ENCODE measurements at regions not wholly inside any gene's neighbourhood (a gene's known extent, or its start where the extent isn't known, plus 50 kb on each side); places are given as distances from the start of the nearest gene placed in this dataset.
A peak's percentile ranks its signal among the peaks of the same experiment; 100 is the strongest.
"Not testable (repeated sequence)": the region's sequence is repeated elsewhere in the genome, so short reads cannot be mapped to it uniquely, and the experiment has no call there.

DNA sequence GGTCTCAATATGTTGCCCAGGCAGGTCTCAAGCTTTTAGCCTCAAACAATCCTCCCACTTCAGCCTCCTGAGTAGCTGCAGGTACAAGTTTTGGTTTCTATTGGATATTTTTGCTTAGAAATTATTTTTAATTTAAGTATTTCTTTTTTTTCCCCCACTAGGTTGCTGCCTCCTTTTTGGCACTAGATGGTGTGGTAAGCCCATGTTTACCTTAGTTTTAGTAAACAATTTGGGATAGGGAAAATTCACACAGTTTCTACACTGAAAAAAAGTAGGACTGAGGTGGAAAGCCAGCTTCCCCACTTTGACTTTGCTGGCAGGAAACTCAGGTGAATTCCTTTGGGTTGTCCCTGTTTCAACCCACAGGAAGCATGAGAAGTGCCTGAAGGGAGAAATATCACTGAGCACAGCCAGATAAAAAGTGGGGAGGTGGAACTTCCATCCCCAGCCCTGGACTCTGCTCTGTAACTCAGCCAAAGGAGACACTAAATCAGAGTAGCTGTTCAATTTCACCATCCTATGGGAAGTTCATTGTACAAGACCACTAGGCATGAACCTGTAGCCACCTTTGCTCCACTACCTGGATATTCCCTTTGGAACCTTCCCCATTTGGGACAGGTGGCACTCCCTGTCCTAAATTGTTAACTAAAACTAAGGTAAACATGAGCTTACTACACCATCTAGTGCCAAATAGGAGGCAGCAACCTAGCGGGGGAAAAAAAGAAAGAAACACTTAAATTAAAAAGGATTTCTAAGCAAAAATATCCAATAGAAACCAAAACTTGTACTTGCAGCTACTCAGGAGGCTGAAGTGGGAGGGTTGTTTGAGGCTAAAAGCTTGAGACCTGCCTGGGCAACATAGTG, 154.4 kb upstream of the FAT3 start:
- Histone ChIP-seq H3K27me3 (ENCODE audit: control insufficient read depth, insufficient read depth, low read length) (no peaks in the 10 kb centered on the region), H3K4me1 (ENCODE audit: control insufficient read depth, insufficient read depth, low read length) (no peaks in the 10 kb centered on the region), H3K36me3 (ENCODE audit: control insufficient read depth, insufficient read depth, low read length) (no peaks in the 10 kb centered on the region), H3K4me3 (ENCODE audit: low read depth, low read length) (no peak overlapping the region), H3K9me3 (ENCODE audit: control insufficient read depth, insufficient read depth, low read length) (peaks cover 3% of the 10 kb centered on the region), H3K9ac (ENCODE audit: low read depth, low read length) (no peak overlapping the region)

DNA sequence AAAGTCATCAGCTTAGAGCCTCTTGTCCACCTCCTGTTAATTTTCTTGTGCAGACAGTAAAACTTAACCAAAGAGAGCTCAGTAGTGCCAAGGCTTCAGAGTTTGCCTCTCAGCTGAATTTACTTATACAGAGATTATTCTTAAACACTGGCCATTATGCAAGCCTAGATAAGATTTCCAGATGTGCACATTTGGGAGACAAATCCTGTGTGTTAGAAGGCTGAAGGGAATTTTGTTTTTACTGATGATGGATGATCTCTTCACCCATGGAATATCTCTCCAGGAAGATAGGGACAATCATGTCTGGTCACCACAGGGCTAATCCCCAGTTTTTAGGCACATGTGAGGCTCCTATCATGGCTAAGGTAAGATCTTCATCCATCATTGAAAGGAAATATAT, 157.6 kb upstream of the FAT3 start:
- H3K36me3 ChIP-seq (ENCODE audit: control insufficient read depth, insufficient read depth, low read length), result no peaks in the 10 kb centered on the region
- H3K4me3 ChIP-seq (ENCODE audit: low read depth, low read length), result no peak overlapping the region
- H3K27me3 ChIP-seq (ENCODE audit: control insufficient read depth, insufficient read depth, low read length), result no peaks in the 10 kb centered on the region
- H3K9ac ChIP-seq (ENCODE audit: low read depth, low read length), result no peak overlapping the region
- no peaks in the 10 kb centered on the region for H3K4me1 ChIP-seq (ENCODE audit: control insufficient read depth, insufficient read depth, low read length)
- peaks cover 3% of the 10 kb centered on the region for H3K9me3 ChIP-seq (ENCODE audit: control insufficient read depth, insufficient read depth, low read length)

DNA sequence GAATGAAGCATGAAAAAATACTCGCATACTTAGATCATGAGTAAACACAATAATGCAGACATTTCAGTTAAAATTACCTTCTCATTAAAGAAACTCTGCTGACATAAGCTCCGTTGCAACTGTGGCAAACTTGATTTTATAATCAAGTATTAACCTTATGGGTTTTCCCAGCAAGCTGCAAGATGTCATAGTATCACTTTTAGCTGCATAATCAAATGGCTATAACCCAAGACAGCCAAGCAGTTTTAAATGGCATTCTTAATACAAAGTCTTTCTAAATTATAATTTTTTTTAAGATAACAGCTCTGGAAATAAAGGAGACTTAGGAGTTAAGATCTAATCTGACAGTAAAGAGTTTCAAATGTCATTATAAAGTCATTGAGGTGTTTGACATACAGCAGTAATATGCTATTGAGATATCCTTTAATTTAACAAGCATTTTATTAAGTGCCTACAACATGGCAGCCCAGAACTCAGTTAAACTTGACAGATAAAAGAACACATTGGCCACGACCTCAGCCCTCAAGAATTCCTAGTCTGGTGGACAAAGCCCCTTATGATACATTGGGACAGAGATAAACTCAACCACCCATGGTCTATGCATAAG, 163.1 kb upstream of the FAT3 start:
- Histone ChIP-seq H3K4me3 (ENCODE audit: low read depth, low read length) (no peak overlapping the region), H3K9ac (ENCODE audit: low read depth, low read length) (no peak overlapping the region), H3K4me1 (ENCODE audit: control insufficient read depth, insufficient read depth, low read length) (no peaks in the 10 kb centered on the region), H3K9me3 (ENCODE audit: control insufficient read depth, insufficient read depth, low read length) (no peaks in the 10 kb centered on the region), H3K36me3 (ENCODE audit: control insufficient read depth, insufficient read depth, low read length) (no peaks in the 10 kb centered on the region), H3K27me3 (ENCODE audit: control insufficient read depth, insufficient read depth, low read length) (no peaks in the 10 kb centered on the region)

DNA sequence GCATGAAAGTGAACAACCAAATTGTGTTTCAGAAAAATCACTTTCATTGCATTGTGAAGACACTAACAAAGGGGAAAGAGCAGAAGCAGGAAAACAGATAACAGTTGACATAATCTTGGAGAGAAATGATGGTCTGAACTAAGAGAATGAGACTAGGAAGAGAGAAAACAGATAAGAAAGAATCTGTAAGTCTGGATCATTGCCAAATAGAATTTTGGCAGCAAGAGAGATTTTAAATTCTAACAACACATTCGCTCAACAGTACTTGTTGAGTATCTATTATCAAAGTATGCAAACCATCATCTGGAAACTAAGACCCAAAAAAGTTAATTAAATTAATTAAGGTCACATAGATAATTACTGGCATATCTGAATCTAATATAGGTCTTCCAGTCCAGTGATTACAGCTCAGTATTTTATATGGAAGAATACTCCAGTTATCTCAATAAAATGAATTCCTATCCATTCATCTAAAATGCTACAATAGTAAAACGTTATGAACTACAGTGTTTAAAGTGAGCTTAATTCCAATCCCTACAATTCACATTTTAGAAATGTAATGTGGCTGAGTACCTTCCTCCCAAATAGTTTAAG, 166.7 kb upstream of the FAT3 start:
- Histone ChIP-seq H3K9ac (ENCODE audit: low read depth, low read length) (no peak overlapping the region), H3K4me1 (ENCODE audit: control insufficient read depth, insufficient read depth, low read length) (no peaks in the 10 kb centered on the region), H3K27me3 (ENCODE audit: control insufficient read depth, insufficient read depth, low read length) (no peaks in the 10 kb centered on the region), H3K9me3 (ENCODE audit: control insufficient read depth, insufficient read depth, low read length) (no peaks in the 10 kb centered on the region), H3K4me3 (ENCODE audit: low read depth, low read length) (no peak overlapping the region), H3K36me3 (ENCODE audit: control insufficient read depth, insufficient read depth, low read length) (no peaks in the 10 kb centered on the region)

DNA sequence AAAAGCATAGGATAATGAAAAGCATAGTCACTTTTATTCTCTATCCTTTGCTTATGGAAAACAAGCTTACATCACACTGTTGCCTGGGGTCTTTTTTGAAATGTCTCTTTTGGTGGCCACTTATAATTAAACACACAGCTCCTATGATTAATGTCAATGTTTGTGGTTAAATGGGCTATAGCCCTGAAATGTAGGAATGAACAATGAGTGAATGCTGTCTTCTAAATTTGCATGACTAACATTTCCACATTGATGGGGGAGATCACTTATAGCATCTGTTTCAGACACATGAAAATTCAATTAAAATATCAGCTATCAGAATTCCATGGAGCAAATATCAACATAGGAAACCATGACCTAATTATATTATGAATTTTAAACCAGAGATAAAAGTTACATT, 171.4 kb upstream of the FAT3 start:
- no peaks in the 10 kb centered on the region for H3K27me3 ChIP-seq (ENCODE audit: control insufficient read depth, insufficient read depth, low read length)
- H3K36me3 ChIP-seq (ENCODE audit: control insufficient read depth, insufficient read depth, low read length), result no peaks in the 10 kb centered on the region
- H3K9ac ChIP-seq (ENCODE audit: low read depth, low read length), result no peak overlapping the region
- H3K4me1 ChIP-seq (ENCODE audit: control insufficient read depth, insufficient read depth, low read length), result no peaks in the 10 kb centered on the region
- H3K9me3 ChIP-seq (ENCODE audit: control insufficient read depth, insufficient read depth, low read length), result no peaks in the 10 kb centered on the region
- no peak overlapping the region for H3K4me3 ChIP-seq (ENCODE audit: low read depth, low read length)

DNA sequence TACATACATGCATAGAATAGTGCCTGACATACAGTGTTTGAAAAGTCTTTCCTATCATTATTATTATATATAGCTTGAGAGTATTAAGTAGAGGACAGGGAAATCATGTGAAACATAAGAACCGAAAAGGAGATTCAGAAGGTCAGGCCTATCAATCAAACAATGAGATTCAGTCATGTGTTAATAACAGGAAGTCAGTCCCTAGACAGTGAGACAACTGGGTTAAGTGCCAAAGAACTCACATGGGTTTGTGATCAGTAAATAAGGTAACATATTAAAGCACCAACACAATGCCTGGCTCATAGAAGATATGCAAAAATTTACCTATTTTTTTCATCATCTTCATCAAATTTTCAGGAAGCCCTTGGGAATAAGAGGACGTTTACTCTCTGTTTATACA, 174.3 kb upstream of the FAT3 start:
- H3K36me3 ChIP-seq (ENCODE audit: control insufficient read depth, insufficient read depth, low read length), result no peaks in the 10 kb centered on the region
- H3K9ac ChIP-seq (ENCODE audit: low read depth, low read length), result no peak overlapping the region
- H3K4me3 ChIP-seq (ENCODE audit: low read depth, low read length), result no peak overlapping the region
- no peaks in the 10 kb centered on the region for H3K27me3 ChIP-seq (ENCODE audit: control insufficient read depth, insufficient read depth, low read length)
- H3K9me3 ChIP-seq (ENCODE audit: control insufficient read depth, insufficient read depth, low read length), result no peaks in the 10 kb centered on the region
- H3K4me1 ChIP-seq (ENCODE audit: control insufficient read depth, insufficient read depth, low read length), result no peaks in the 10 kb centered on the region

DNA sequence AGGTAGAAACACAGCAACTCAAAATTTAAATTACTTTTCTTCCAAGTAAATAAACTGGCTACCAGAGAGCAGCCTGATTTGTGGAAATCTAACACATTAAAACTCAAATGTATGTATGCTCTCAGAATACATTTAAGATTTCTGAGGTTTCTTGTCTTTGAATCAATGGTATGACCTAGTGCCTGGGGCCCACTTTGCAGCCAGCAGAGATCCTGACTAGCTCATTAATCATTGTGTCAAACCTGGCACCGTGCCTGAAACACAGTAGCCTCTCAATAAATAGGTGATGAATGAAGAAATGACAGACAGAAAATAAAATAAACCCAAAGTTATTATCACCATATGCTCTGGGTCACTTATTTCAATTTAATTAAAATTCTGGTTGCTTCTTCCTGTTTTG, 176.2 kb upstream of the FAT3 start:
- H3K4me1 ChIP-seq (ENCODE audit: control insufficient read depth, insufficient read depth, low read length), result no peaks in the 10 kb centered on the region
- H3K36me3 ChIP-seq (ENCODE audit: control insufficient read depth, insufficient read depth, low read length), result no peaks in the 10 kb centered on the region
- H3K4me3 ChIP-seq (ENCODE audit: low read depth, low read length), result no peak overlapping the region
- H3K9me3 ChIP-seq (ENCODE audit: control insufficient read depth, insufficient read depth, low read length), result no peaks in the 10 kb centered on the region
- H3K9ac ChIP-seq (ENCODE audit: low read depth, low read length), result no peak overlapping the region
- H3K27me3 ChIP-seq (ENCODE audit: control insufficient read depth, insufficient read depth, low read length), result no peaks in the 10 kb centered on the region

DNA sequence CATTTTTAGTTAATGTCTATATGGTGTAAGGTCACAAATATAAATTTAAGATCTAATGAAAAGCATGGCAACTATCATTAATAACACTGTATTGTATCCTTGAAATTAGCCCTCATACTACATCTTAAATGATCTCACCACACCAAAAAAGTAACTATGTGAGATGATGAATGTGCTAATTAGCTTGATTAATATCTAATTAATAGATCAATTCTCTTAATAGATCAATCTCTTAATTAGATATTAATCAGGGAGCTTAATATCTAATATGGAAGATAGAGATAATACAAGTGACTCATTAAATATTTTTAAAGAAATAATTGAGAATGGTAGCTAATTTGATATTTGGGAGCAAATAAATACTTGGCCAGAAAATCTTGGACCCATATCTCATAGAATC, 178.5 kb upstream of the FAT3 start:
- Histone ChIP-seq H3K4me3 (ENCODE audit: low read depth, low read length) (no peak overlapping the region), H3K36me3 (ENCODE audit: control insufficient read depth, insufficient read depth, low read length) (no peaks in the 10 kb centered on the region), H3K9me3 (ENCODE audit: control insufficient read depth, insufficient read depth, low read length) (no peaks in the 10 kb centered on the region), H3K27me3 (ENCODE audit: control insufficient read depth, insufficient read depth, low read length) (no peaks in the 10 kb centered on the region), H3K4me1 (ENCODE audit: control insufficient read depth, insufficient read depth, low read length) (no peaks in the 10 kb centered on the region), H3K9ac (ENCODE audit: low read depth, low read length) (no peak overlapping the region)

DNA sequence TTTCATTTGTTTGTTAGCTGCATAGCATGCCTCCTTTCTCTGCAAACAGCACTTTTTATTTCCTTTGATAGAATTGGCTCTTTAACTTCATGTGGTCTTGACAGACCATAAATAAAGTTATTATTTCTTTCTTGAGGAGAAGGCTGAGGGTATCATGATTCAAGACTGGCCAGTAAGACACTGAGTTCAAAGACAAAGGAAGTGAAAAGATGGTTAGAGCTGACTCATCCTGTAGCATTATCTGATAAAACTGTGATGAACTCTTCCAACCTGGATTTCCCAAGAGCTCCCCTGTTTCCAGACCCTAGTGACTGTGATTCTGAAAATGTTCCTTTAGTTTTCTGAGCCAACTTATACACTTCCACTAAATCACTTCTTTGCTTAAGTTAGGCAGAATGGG, 179.3 kb upstream of the FAT3 start:
- H3K4me1 ChIP-seq (ENCODE audit: control insufficient read depth, insufficient read depth, low read length), result no peaks in the 10 kb centered on the region
- no peak overlapping the region for H3K4me3 ChIP-seq (ENCODE audit: low read depth, low read length)
- H3K9me3 ChIP-seq (ENCODE audit: control insufficient read depth, insufficient read depth, low read length), result no peaks in the 10 kb centered on the region
- H3K27me3 ChIP-seq (ENCODE audit: control insufficient read depth, insufficient read depth, low read length), result no peaks in the 10 kb centered on the region
- H3K36me3 ChIP-seq (ENCODE audit: control insufficient read depth, insufficient read depth, low read length), result no peaks in the 10 kb centered on the region
- H3K9ac ChIP-seq (ENCODE audit: low read depth, low read length), result no peak overlapping the region

DNA sequence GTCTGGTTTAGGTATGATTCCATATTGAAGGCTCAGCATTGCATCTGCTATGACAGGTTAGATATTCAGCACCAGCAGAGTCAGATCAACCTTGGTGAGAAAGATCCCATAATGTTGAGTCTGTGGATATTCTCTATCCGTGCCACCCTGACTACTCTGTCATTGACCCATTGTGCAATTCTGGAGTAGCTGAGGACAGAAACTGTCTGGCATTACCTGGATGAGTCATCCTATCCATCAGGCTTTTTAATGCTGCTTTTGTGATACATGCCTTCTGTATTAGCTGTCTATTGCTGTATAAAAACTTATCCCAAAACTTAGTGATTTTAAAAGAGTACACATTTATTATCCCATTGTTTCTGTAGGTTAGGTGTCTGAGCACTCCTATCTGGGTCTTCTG, 189.1 kb upstream of the FAT3 start:
- no peak overlapping the region for H3K4me3 ChIP-seq (ENCODE audit: low read depth, low read length)
- H3K9me3 ChIP-seq (ENCODE audit: control insufficient read depth, insufficient read depth, low read length), result no peaks in the 10 kb centered on the region
- no peaks in the 10 kb centered on the region for H3K27me3 ChIP-seq (ENCODE audit: control insufficient read depth, insufficient read depth, low read length)
- no peaks in the 10 kb centered on the region for H3K4me1 ChIP-seq (ENCODE audit: control insufficient read depth, insufficient read depth, low read length)
- no peaks in the 10 kb centered on the region for H3K36me3 ChIP-seq (ENCODE audit: control insufficient read depth, insufficient read depth, low read length)
- H3K9ac ChIP-seq (ENCODE audit: low read depth, low read length), result no peak overlapping the region

DNA sequence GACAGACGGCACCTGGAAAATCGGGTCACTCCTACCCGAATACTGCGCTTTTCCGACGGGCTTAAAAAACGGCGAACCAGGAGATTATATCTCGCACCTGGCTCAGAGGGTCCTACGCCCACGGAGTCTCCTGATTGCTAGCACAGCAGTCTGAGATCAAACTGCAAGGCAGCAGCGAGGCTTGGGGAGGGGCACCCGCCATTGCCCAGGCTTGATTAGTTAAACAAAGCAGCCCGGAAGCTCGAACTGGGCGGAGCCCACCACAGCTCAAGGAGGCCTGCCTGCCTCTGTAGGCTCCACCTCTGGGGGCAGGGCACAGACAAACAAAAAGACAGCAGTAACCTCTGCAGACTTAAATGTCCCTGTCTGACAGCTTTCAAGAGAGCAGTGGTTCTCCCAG, 197.5 kb upstream of the FAT3 start:
- H3K4me1 ChIP-seq (ENCODE audit: control insufficient read depth, insufficient read depth, low read length); H3K9ac ChIP-seq (ENCODE audit: low read depth, low read length); H3K9me3 ChIP-seq (ENCODE audit: control insufficient read depth, insufficient read depth, low read length); H3K4me3 ChIP-seq (ENCODE audit: low read depth, low read length); H3K27me3 ChIP-seq (ENCODE audit: control insufficient read depth, insufficient read depth, low read length); H3K36me3 ChIP-seq (ENCODE audit: control insufficient read depth, insufficient read depth, low read length): not testable (repeated sequence)

DNA sequence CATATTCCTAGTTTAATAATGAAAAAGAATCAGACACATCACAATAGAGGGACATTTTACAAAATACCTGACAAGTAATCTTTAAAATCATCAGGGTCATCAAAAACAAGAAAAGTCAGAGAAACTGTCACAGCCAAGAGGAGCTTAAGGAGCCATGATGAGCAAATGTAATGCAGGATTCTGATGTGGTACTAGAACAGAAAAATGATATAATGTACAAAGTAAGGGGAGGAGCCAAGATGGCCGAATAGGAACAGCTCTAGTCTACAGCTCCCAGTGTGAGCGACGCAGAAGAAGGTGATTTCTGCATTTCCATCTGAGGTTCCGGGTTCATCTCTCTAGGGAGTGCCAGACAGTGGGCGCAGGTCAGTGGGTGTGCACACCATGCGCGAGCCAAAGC, 198.0 kb upstream of the FAT3 start:
- Histone ChIP-seq H3K4me3 (ENCODE audit: low read depth, low read length) (peak overlapping the region; percentile 26), H3K36me3 (ENCODE audit: control insufficient read depth, insufficient read depth, low read length) (no peaks in the 10 kb centered on the region), H3K27me3 (ENCODE audit: control insufficient read depth, insufficient read depth, low read length) (no peaks in the 10 kb centered on the region), H3K4me1 (ENCODE audit: control insufficient read depth, insufficient read depth, low read length) (no peaks in the 10 kb centered on the region), H3K9me3 (ENCODE audit: control insufficient read depth, insufficient read depth, low read length) (no peaks in the 10 kb centered on the region), H3K9ac (ENCODE audit: low read depth, low read length) (no peak overlapping the region)
